DND-41 (cell line): ENCODE measurements at regions not wholly inside any gene's neighbourhood (a gene's known extent, or its start where the extent isn't known, plus 50 kb on each side); places are given as distances from the start of the nearest gene placed in this dataset.

Source experiments
- ATAC-seq: fragments of 200-7000 bp; cut with Tn5 transposase; 3 replicates; pipeline ENCODE4 v1.9.1; 2021; ENCODE audit warnings: low read depth; ENCODE audit not compliant: insufficient read depth
- DNase-seq: peaks from one replicate; pipeline ENCODE4 v3.0.0-alpha.2; 2020
- H2AFZ ChIP-seq: 2 replicates; pipeline ENCODE4 v1.6.0; 2012; ENCODE audit warnings: low read depth, low read length
- H3K27ac ChIP-seq: 2 replicates; pipeline ENCODE4 v1.5.1; 2012; ENCODE audit warnings: low read length, inconsistent platforms
- H3K27me3 ChIP-seq: fragments of 200-600 bp; sonication (generic); 2 replicates; pipeline ENCODE4 v1.6.0; 2012; ENCODE audit warnings: low read length, mild to moderate bottlenecking, inconsistent platforms; ENCODE audit not compliant: insufficient read depth, poor library complexity
- H3K36me3 ChIP-seq: 2 replicates; pipeline ENCODE4 v1.5.1; 2012; ENCODE audit warnings: low read length, inconsistent platforms; ENCODE audit not compliant: insufficient read depth
- H3K4me1 ChIP-seq: 2 replicates; pipeline ENCODE4 v1.5.1; 2012; ENCODE audit warnings: mild to moderate bottlenecking, low read length; ENCODE audit not compliant: insufficient read depth
- H3K4me2 ChIP-seq: 2 replicates; pipeline ENCODE4 v1.6.0; 2012; ENCODE audit warnings: mild to moderate bottlenecking, moderate library complexity, low read length, inconsistent platforms; ENCODE audit not compliant: insufficient read depth
- H3K4me3 ChIP-seq, 2 experiments: fragments of 200-600 bp in 1 of 2; shearing (Covaris generic) in 1 of 2; 2 replicates each; pipeline ENCODE4 v1.5.1; 2012 to 2016; ENCODE audit warnings: inconsistent platforms in 2 of 2, low read length in 2 of 2, mild to moderate bottlenecking in 2 of 2, low read depth in 1 of 2, moderate library complexity in 1 of 2
- H3K79me2 ChIP-seq: 2 replicates; pipeline ENCODE4 v1.6.0; 2012; ENCODE audit warnings: low read length, inconsistent platforms; ENCODE audit not compliant: insufficient read depth
- H3K9ac ChIP-seq: 2 replicates; pipeline ENCODE4 v1.6.0; 2012; ENCODE audit warnings: low read depth, mild to moderate bottlenecking, inconsistent platforms, low read length, moderate library complexity
- H3K9me3 ChIP-seq: 2 replicates; pipeline ENCODE4 v1.5.1; 2012; ENCODE audit warnings: low read length, moderate library complexity, mild to moderate bottlenecking, inconsistent platforms; ENCODE audit not compliant: insufficient read depth, severe bottlenecking
- H4K20me1 ChIP-seq: 2 replicates; pipeline ENCODE4 v1.6.0; 2012; ENCODE audit warnings: low read length; ENCODE audit not compliant: insufficient read depth
- CTCF ChIP-seq: IDR thresholded peaks from 2 replicates; pipeline ENCODE4 v1.5.1; 2012; ENCODE audit warnings: borderline replicate concordance, low read length, moderate library complexity, mild to moderate bottlenecking; ENCODE audit not compliant: poor library complexity, severe bottlenecking; ENCODE audit errors: extremely low read depth
- EZH2 ChIP-seq: IDR thresholded peaks from 3 replicates; pipeline ENCODE4 v1.6.1; 2012; ENCODE audit warnings: borderline replicate concordance, low read depth, mild to moderate bottlenecking, moderate library complexity, low read length, inconsistent platforms; ENCODE audit not compliant: severe bottlenecking

- Histone ChIP-seq H2AFZ (no peak overlapping the region), H3K4me2 (no peak overlapping the region), H3K27me3 (peaks cover 4% of the 10 kb centered on the region), H3K9me3 (no peaks in the 10 kb centered on the region), H3K9ac (no peak overlapping the region), H3K36me3 (no peaks in the 10 kb centered on the region), H3K79me2 (no peaks in the 10 kb centered on the region), H3K4me1 (peaks cover 10% of the 10 kb centered on the region), H3K4me3 (no peak overlapping the region), H4K20me1 (no peaks in the 10 kb centered on the region), H3K27ac (no peak overlapping the region)
- ATAC-seq (no peak), DNase-seq (no peak)
- TF ChIP-seq CTCF (no peak), EZH2 (no peak)
Measured at GRCh38 chr13:40379794-40380578, 286.5 kb downstream of the FOXO1 start.

GRCh38 chr13:40381935-40382764 is 284.3 kb downstream of the FOXO1 start:
- no peaks in the 10 kb centered on the region for H4K20me1 ChIP-seq
- H3K27me3 ChIP-seq, result peaks cover 4% of the 10 kb centered on the region
- no peak overlapping the region for H3K4me3 ChIP-seq
- no peaks in the 10 kb centered on the region for H3K9me3 ChIP-seq
- no peak overlapping the region for H3K9ac ChIP-seq
- no peaks in the 10 kb centered on the region for H3K79me2 ChIP-seq
- no peak overlapping the region for H3K4me2 ChIP-seq
- ATAC-seq (no peak), DNase-seq (no peak)
- TF ChIP-seq CTCF, result no peak
- TF ChIP-seq EZH2, result no peak
- H3K4me1 ChIP-seq, result no peaks in the 10 kb centered on the region
- no peak overlapping the region for H2AFZ ChIP-seq
- H3K27ac ChIP-seq, result no peak overlapping the region
- H3K36me3 ChIP-seq, result no peaks in the 10 kb centered on the region

GRCh38 chr13:40383132-40383531 is 283.3 kb downstream of the FOXO1 start:
- Histone ChIP-seq H3K4me1 (peaks cover 5% of the 10 kb centered on the region), H3K9ac (no peak overlapping the region), H2AFZ (no peak overlapping the region), H3K36me3 (no peaks in the 10 kb centered on the region), H3K79me2 (no peaks in the 10 kb centered on the region), H3K9me3 (no peaks in the 10 kb centered on the region), H3K27ac (no peak overlapping the region), H3K4me2 (no peak overlapping the region), H3K27me3 (peaks cover 4% of the 10 kb centered on the region), H4K20me1 (no peaks in the 10 kb centered on the region), H3K4me3 (no peak overlapping the region)
- TF ChIP-seq CTCF (no peak), EZH2 (no peak)
- ATAC-seq (peak; percentile 19; the same call in 1 of the 3 replicates), DNase-seq (no peak)
